Kidney (tissue), 13 donors: ENCODE measurements at regions not wholly inside any gene's neighbourhood (a gene's known extent, or its start where the extent isn't known, plus 50 kb on each side); places are given as distances from the start of the nearest gene placed in this dataset.
"Not testable (repeated sequence)": the region's sequence is repeated elsewhere in the genome, so short reads cannot be mapped to it uniquely, and the experiment has no call there.

Source experiments
- DNase-seq, 5 donors: peaks; one replicate each; pipeline ENCODE4 v3.0.0-alpha.2; 2013 to 2020
- FAIRE-seq: peaks from 2 replicates; lab custom pipeline; 2012; peaks lifted over from hg19 to GRCh38; lab: Jason Lieb, UNC
- H3K27ac ChIP-seq, 2 donors: one replicate each; pipeline ENCODE4 v1.7.0; 2013; ENCODE audit warnings: low read depth in 2 of 2, low read length in 2 of 2, inconsistent platforms in 1 of 2
- H3K27me3 ChIP-seq: one replicate; pipeline ENCODE4 v1.7.1; 2013; ENCODE audit warnings: low read length, inconsistent platforms; ENCODE audit not compliant: control insufficient read depth, insufficient read depth
- H3K36me3 ChIP-seq, 3 donors: one replicate each; pipeline versions ENCODE4 v1.7.0 to v1.7.1; 2013; ENCODE audit warnings: low read length in 3 of 3, control low read depth in 1 of 3, inconsistent platforms in 1 of 3; ENCODE audit not compliant: insufficient read depth in 3 of 3, control insufficient read depth in 2 of 3
- H3K4me1 ChIP-seq, 3 donors: one replicate each; pipeline versions ENCODE4 v1.7.0 to v1.7.1; 2013; ENCODE audit warnings: low read length in 3 of 3, inconsistent platforms in 1 of 3, low read depth in 1 of 3; ENCODE audit not compliant: control insufficient read depth in 2 of 3, insufficient read depth in 2 of 3
- H3K4me3 ChIP-seq, 3 donors: one replicate each; pipeline versions ENCODE4 v1.7.0 to v1.8.1; 2013; ENCODE audit warnings: low read length in 3 of 3, control low read depth in 1 of 3, inconsistent platforms in 1 of 3
- H3K9ac ChIP-seq, 3 donors: one replicate each; pipeline versions ENCODE4 v1.7.0 to v1.7.1; 2013; ENCODE audit warnings: low read length in 3 of 3, control low read depth in 1 of 3, inconsistent platforms in 1 of 3
- H3K9me3 ChIP-seq, 3 donors: one replicate each; pipeline versions ENCODE4 v1.7.0 to v1.7.1; 2013; ENCODE audit warnings: low read length in 3 of 3, control low read depth in 1 of 3, inconsistent platforms in 1 of 3; ENCODE audit not compliant: control insufficient read depth in 2 of 3, insufficient read depth in 1 of 3
- CTCF ChIP-seq: IDR thresholded peaks from 3 replicates; pipeline ENCODE4 v1.5.1; 2012; ENCODE audit warnings: mild to moderate bottlenecking, moderate library complexity, borderline replicate concordance; ENCODE audit not compliant: insufficient read depth; ENCODE audit errors: extremely low read depth
- intact Hi-C: fragments of 100-400 bp; cut with DNase I; formaldehyde crosslinking; loops from one replicate; pipeline ENCODE4 v1.11.1; 2022
- donor health status: control.
- donor health status: control.
- donor health status: control.
- donor health status: control.
- donor health status: control.
- donor health status: DM: yes; HTN: yes; CAD: no.
- donor health status: Normal renal cell carcinoma (clear cell type).

- no peak overlapping the region for H3K27ac ChIP-seq
- no peaks in the 10 kb centered on the region for H3K36me3 ChIP-seq
- FAIRE-seq (peak; percentile 72), DNase-seq (no peak)
- no peak overlapping the region for H3K4me3 ChIP-seq
- no peak for TF ChIP-seq CTCF
- no peak overlapping the region for H3K9ac ChIP-seq
- no peaks in the 10 kb centered on the region for H3K27me3 ChIP-seq
- H3K4me1 ChIP-seq = no peaks in the 10 kb centered on the region
- intact Hi-C loops = no loop called here
- H3K9me3 ChIP-seq = no peaks in the 10 kb centered on the region
Measured at GRCh38 chr11:38711110-38711509, 2113.1 kb upstream of the RAG2 start.

DNA sequence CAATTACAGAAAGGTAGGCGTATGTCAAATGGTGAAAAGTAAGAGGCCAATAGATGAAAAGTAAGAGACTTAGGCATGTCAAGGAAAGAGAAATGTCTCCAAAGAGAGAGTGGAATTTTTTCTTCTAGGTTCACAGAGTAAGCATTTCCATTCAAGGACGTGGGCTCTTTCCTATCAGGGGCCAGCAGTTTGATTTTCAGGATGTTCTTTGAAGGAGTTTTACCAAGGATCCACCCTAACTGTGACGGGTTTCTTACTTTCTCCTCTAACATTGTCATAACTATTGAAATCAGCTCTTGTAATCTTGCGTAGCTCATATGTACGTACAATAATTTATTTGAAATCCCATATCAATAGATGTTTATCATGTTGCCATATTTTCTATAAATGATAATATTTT lies 2112.2 kb upstream of the RAG2 start:
- Histone ChIP-seq H3K27ac (no peak overlapping the region), H3K4me3 (no peak overlapping the region), H3K4me1 (no peaks in the 10 kb centered on the region), H3K27me3 (no peaks in the 10 kb centered on the region), H3K36me3 (no peaks in the 10 kb centered on the region), H3K9ac (no peak overlapping the region), H3K9me3 (no peaks in the 10 kb centered on the region)
- no peak for FAIRE-seq
- DNase-seq = no peak
- intact Hi-C loops = no loop called here
- TF ChIP-seq CTCF = no peak

- H3K4me3 ChIP-seq = no peak overlapping the region
- intact Hi-C loops = no loop called here
- no peaks in the 10 kb centered on the region for H3K9me3 ChIP-seq
- no peak for DNase-seq
- H3K4me1 ChIP-seq = no peaks in the 10 kb centered on the region
- no peaks in the 10 kb centered on the region for H3K27me3 ChIP-seq
- no peak for TF ChIP-seq CTCF
- no peak overlapping the region for H3K27ac ChIP-seq
- H3K36me3 ChIP-seq = no peaks in the 10 kb centered on the region
- FAIRE-seq = no peak
- H3K9ac ChIP-seq = no peak overlapping the region
Measured at GRCh38 chr11:38700111-38700510, 2102.1 kb upstream of the RAG2 start.

- intact Hi-C loops = no loop called here
- Histone ChIP-seq H3K36me3 (no peaks in the 10 kb centered on the region), H3K4me3 (no peak overlapping the region), H3K9ac (no peak overlapping the region), H3K27me3 (no peaks in the 10 kb centered on the region), H3K9me3 (no peaks in the 10 kb centered on the region), H3K27ac (no peak overlapping the region), H3K4me1 (no peaks in the 10 kb centered on the region)
- TF ChIP-seq CTCF = no peak
- DNase-seq = peak in 1 of 5 donors; percentile 42
- no peak for FAIRE-seq
Measured at GRCh38 chr11:38693306-38693705, 2095.3 kb upstream of the RAG2 start.

DNA sequence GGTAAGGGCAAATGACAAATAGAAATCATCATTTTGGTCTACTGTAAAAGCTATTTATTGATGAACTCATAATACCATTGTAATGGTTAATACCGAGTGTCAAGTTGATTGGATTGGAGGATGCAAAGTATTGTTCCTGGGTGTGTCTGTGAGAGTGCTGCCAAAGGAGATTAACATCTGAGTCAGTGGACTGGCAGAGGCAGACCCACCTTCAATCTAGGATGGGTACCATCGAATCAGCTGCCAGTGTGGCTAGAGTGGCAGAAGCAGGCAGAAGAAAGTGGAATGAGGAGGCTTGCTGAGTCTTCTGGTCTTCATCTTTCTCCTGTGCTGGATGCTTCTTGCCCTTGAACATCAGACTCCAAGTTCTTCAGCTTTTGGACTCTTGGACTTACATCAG lies 2092.2 kb upstream of the RAG2 start:
- H3K27ac ChIP-seq, H3K36me3 ChIP-seq, H3K27me3 ChIP-seq, H3K4me1 ChIP-seq, FAIRE-seq, H3K9ac ChIP-seq, DNase-seq, H3K4me3 ChIP-seq, H3K9me3 ChIP-seq, intact Hi-C loops: not testable (repeated sequence)
